Liver (tissue), 7 donors: ENCODE measurements at regions not wholly inside any gene's neighbourhood (a gene's known extent, or its start where the extent isn't known, plus 50 kb on each side); places are given as distances from the start of the nearest gene placed in this dataset.
"Not testable (repeated sequence)": the region's sequence is repeated elsewhere in the genome, so short reads cannot be mapped to it uniquely, and the experiment has no call there.

Experiments
- DNase-seq: peaks from one replicate; pipeline ENCODE4 v3.0.0-alpha.2; 2017; ENCODE audit warnings: low spot score
- H3K27ac ChIP-seq, 2 donors: one replicate each; pipeline ENCODE4 v1.7.0; 2013; ENCODE audit warnings: inconsistent platforms in 2 of 2, low read length in 2 of 2, control low read depth in 1 of 2, low read depth in 1 of 2, mild to moderate bottlenecking in 1 of 2
- H3K27me3 ChIP-seq, 4 donors: one replicate each; pipeline versions ENCODE4 v1.6.1 to v1.7.0; 2013; ENCODE audit warnings: low read length in 3 of 4, inconsistent platforms in 1 of 4, mild to moderate bottlenecking in 1 of 4, moderate library complexity in 1 of 4; ENCODE audit not compliant: control insufficient read depth in 4 of 4, insufficient read depth in 4 of 4
- H3K36me3 ChIP-seq, 4 donors: one replicate each; pipeline versions ENCODE4 v1.6.1 to v1.7.0; 2013; ENCODE audit warnings: low read length in 3 of 4, mild to moderate bottlenecking in 3 of 4, low read depth in 1 of 4, moderate library complexity in 1 of 4; ENCODE audit not compliant: control insufficient read depth in 4 of 4, insufficient read depth in 3 of 4
- H3K4me1 ChIP-seq, 4 donors: one replicate each; pipeline versions ENCODE4 v1.6.1 to v1.7.0; 2013; ENCODE audit warnings: low read length in 3 of 4, mild to moderate bottlenecking in 3 of 4, moderate library complexity in 1 of 4; ENCODE audit not compliant: control insufficient read depth in 4 of 4, insufficient read depth in 4 of 4
- H3K4me3 ChIP-seq, 3 donors: one replicate each; pipeline versions ENCODE4 v1.6.1 to v1.7.0; 2013; ENCODE audit warnings: low read length in 3 of 3, control low read depth in 1 of 3, low read depth in 1 of 3, mild to moderate bottlenecking in 1 of 3
- H3K9ac ChIP-seq, 2 donors: one replicate each; pipeline ENCODE4 v1.7.0; 2013; ENCODE audit warnings: low read length in 2 of 2, mild to moderate bottlenecking in 2 of 2, moderate library complexity in 2 of 2, control low read depth in 1 of 2, low read depth in 1 of 2
- H3K9me3 ChIP-seq, 4 donors: one replicate each; pipeline versions ENCODE4 v1.6.1 to v1.7.0; 2013; ENCODE audit warnings: low read length in 3 of 4; ENCODE audit not compliant: control insufficient read depth in 4 of 4
- ATF3 ChIP-seq: IDR thresholded peaks from 2 replicates; pipeline ENCODE4 v1.6.1; 2016; ENCODE audit warnings: antibody characterized with exemption
- FOXA1 ChIP-seq: IDR thresholded peaks from 2 replicates; pipeline ENCODE4 v1.6.1; 2016; ENCODE audit warnings: antibody characterized with exemption
- FOXA2 ChIP-seq: IDR thresholded peaks from 2 replicates; pipeline ENCODE4 v1.6.1; 2016; ENCODE audit warnings: antibody characterized with exemption
- GABPA ChIP-seq, 2 donors: IDR thresholded peaks in 1 of 2; conservative IDR thresholded peaks in 1 of 2; 2 replicates each; pipeline ENCODE4 v1.6.1; 2016; ENCODE audit warnings: antibody characterized with exemption in 2 of 2, mild to moderate bottlenecking in 1 of 2, moderate library complexity in 1 of 2
- HNF4A ChIP-seq, 2 donors: conservative IDR thresholded peaks; 2 replicates each; pipeline ENCODE4 v1.6.1; 2016; ENCODE audit warnings: antibody characterized with exemption in 2 of 2, mild to moderate bottlenecking in 2 of 2
- HNF4G ChIP-seq: IDR thresholded peaks from 2 replicates; pipeline ENCODE4 v1.6.1; 2016; ENCODE audit warnings: antibody characterized with exemption
- JUND ChIP-seq, 2 donors: IDR thresholded peaks; 2 replicates each; pipeline ENCODE4 v1.6.1; 2016; ENCODE audit warnings: antibody characterized with exemption in 2 of 2
- MAX ChIP-seq: IDR thresholded peaks from 2 replicates; pipeline ENCODE4 v1.6.1; 2016; ENCODE audit warnings: antibody characterized with exemption
- NR2F2 ChIP-seq: IDR thresholded peaks from 2 replicates; pipeline ENCODE4 v1.6.1; 2016; ENCODE audit warnings: antibody characterized with exemption
- REST ChIP-seq: IDR thresholded peaks from 2 replicates; pipeline ENCODE4 v1.6.1; 2016; ENCODE audit warnings: antibody characterized with exemption, mild to moderate bottlenecking
- RXRA ChIP-seq, 2 donors: IDR thresholded peaks; 2 replicates each; pipeline ENCODE4 v1.6.1; 2017 to 2018; ENCODE audit warnings: antibody characterized with exemption in 2 of 2, mild to moderate bottlenecking in 1 of 2
- SP1 ChIP-seq: IDR thresholded peaks from 2 replicates; pipeline ENCODE4 v1.6.1; 2018; ENCODE audit warnings: antibody characterized with exemption, mild to moderate bottlenecking
- TAF1 ChIP-seq: conservative IDR thresholded peaks from 2 replicates; pipeline ENCODE4 v1.6.1; 2016; ENCODE audit warnings: antibody characterized with exemption, mild to moderate bottlenecking
- YY1 ChIP-seq: IDR thresholded peaks from 2 replicates; pipeline ENCODE4 v1.6.1; 2016; ENCODE audit warnings: antibody characterized with exemption, mild to moderate bottlenecking
- ZBTB33 ChIP-seq: IDR thresholded peaks from 2 replicates; pipeline ENCODE4 v1.6.1; 2016; ENCODE audit warnings: antibody characterized with exemption
- WGBS: extraction: QIAGEN DNeasy Blood & Tissue Kit; methylation state at CpG from one replicate; pipeline ENCODE4 v1.1.7; 2013; 5-methylcytosine and 5-hydroxymethylcytosine counted together
- donor health status: healthy.
- donor health status: healthy.
- donor health status: healthy.
- donor health status: healthy.

DNA sequence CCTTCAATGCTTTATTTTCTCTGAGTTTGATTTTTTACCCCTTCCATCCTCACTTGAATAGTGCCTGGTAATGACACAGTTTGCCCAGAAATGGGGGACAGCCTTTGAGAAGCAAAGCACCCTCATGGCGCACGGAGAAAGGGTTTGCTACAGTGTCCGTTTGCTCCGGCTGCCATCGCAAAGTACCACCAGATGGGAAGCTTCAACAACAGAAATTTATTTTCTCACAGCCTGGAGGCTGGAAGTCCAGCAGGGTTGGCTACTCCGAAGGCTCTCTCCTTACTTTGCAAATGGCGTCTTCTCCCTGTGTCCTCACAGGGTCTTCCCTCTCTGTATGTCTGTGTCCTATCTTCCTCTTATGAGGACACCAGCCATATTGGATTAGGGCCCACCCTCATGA is 327.7 kb upstream of the KAZN start:
- Histone ChIP-seq H3K27me3 (peaks cover 0 to 2% (median 0%) of the 10 kb centered on the region in 4 donors), H3K9ac (no peak overlapping the region), H3K36me3 (no peaks in the 10 kb centered on the region), H3K4me1 (no peaks in the 10 kb centered on the region), H3K4me3 (no peak overlapping the region), H3K27ac (no peak overlapping the region), H3K9me3 (peaks cover 0 to 7% (median 4%) of the 10 kb centered on the region in 4 donors)
- TF ChIP-seq GABPA (IDR thresholded peaks at IDR 0.05 in 1 of 2, conservative IDR thresholded peaks at IDR 0.05 in 1 of 2) (no peak), ATF3 (no peak)
- DNase-seq, result no peak
- 92% methylated on average over 7 of the region's 7 CpGs for WGBS

- TF ChIP-seq GABPA (IDR thresholded peaks at IDR 0.05 in 1 of 2, conservative IDR thresholded peaks at IDR 0.05 in 1 of 2) (no peak), JUND (IDR thresholded peaks at IDR 0.05) (no peak), MAX (no peak), YY1 (no peak)
- Histone ChIP-seq H3K36me3 (no peaks in the 10 kb centered on the region), H3K4me1 (no peaks in the 10 kb centered on the region), H3K27me3 (peaks cover 0 to 2% (median 0%) of the 10 kb centered on the region in 4 donors), H3K4me3 (no peak overlapping the region), H3K27ac (no peak overlapping the region), H3K9ac (no peak overlapping the region), H3K9me3 (peaks cover 0 to 7% (median 4%) of the 10 kb centered on the region in 4 donors)
- no peak for DNase-seq
- WGBS, result 71% methylated on average over 5 of the region's 5 CpGs
Observed at GRCh38 chr1:14273811-14274210, 324.7 kb upstream of the KAZN start.

GRCh38 chr1:14279891-14280290 is 318.6 kb upstream of the KAZN start:
- 94% methylated on average over 12 of the region's 12 CpGs for WGBS
- H3K27me3 ChIP-seq, H3K36me3 ChIP-seq, H3K9ac ChIP-seq, DNase-seq, H3K4me1 ChIP-seq, H3K27ac ChIP-seq, H3K9me3 ChIP-seq, H3K4me3 ChIP-seq: not testable (repeated sequence)

DNA sequence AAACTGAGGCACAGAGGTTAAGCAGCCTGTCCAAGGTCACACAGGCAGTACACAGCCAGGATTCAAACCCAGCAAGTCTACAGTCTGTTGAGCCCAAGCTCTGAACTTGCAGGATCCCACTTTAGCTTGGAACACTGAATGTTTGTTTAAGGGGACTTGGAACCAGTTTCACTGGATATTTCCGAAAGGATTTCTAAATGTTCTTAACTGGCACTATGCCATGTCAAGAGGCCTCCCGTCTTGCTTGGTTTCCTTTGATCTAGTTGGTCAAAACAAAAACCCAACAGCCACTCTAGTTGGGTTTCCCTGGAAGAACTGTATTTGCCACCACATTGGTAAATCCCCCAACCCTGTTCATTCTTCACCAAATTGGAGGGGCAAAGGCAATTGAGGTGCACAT is 317.6 kb upstream of the KAZN start:
- no peak overlapping the region for H3K9ac ChIP-seq
- WGBS, result 47% methylated on average over 2 of the region's 2 CpGs
- H3K36me3 ChIP-seq, result no peaks in the 10 kb centered on the region
- H3K27ac ChIP-seq, result no peak overlapping the region
- no peak for DNase-seq
- H3K4me3 ChIP-seq, result no peak overlapping the region
- no peaks in the 10 kb centered on the region for H3K4me1 ChIP-seq
- peaks cover 0 to 5% (median 0%) of the 10 kb centered on the region in 4 donors for H3K27me3 ChIP-seq
- peaks cover 0 to 5% (median 0%) of the 10 kb centered on the region in 4 donors for H3K9me3 ChIP-seq
- TF ChIP-seq ZBTB33, result no peak
- TF ChIP-seq JUND (IDR thresholded peaks at IDR 0.05), result no peak
- TF ChIP-seq RXRA (IDR thresholded peaks at IDR 0.05), result no peak
- TF ChIP-seq HNF4G, result no peak
- no peak for TF ChIP-seq FOXA1
- no peak for TF ChIP-seq HNF4A (conservative IDR thresholded peaks at IDR 0.05)
- TF ChIP-seq GABPA (IDR thresholded peaks at IDR 0.05 in 1 of 2, conservative IDR thresholded peaks at IDR 0.05 in 1 of 2), result no peak
- no peak for TF ChIP-seq ATF3
- no peak for TF ChIP-seq SP1
- no peak for TF ChIP-seq YY1
- TF ChIP-seq NR2F2, result no peak
- TF ChIP-seq TAF1, result no peak
- TF ChIP-seq REST, result no peak
- TF ChIP-seq MAX, result no peak
- TF ChIP-seq FOXA2, result no peak
